Naive B cell (primary cell): ENCODE measurements at regions not wholly inside any gene's neighbourhood (a gene's known extent, or its start where the extent isn't known, plus 50 kb on each side); places are given as distances from the start of the nearest gene placed in this dataset.
"Not testable (repeated sequence)": the region's sequence is repeated elsewhere in the genome, so short reads cannot be mapped to it uniquely, and the experiment has no call there.

Source experiments
- ATAC-seq, 2 donors: fragments of 150-1000 bp; cut with Tn5 transposase; 2 replicates each; pipeline ENCODE4 v1.10.0; 2021; ENCODE audit warnings: low read depth in 2 of 2, mild to moderate bottlenecking in 2 of 2, moderate library complexity in 2 of 2
- DNase-seq: peaks from one replicate; pipeline ENCODE4 v3.0.0; 2022
- H3K27ac Mint-ChIP-seq, 6 donors: one replicate each; pipeline ENCODE4 v1.8.0; 2020 to 2022; ENCODE audit warnings: mild to moderate bottlenecking in 6 of 6, mixed read lengths in 6 of 6, moderate library complexity in 5 of 6, inconsistent platforms in 2 of 6
- H3K27me3 Mint-ChIP-seq, 3 donors: one replicate each; pipeline ENCODE4 v1.8.0; 2021 to 2022; ENCODE audit warnings: mixed read lengths in 3 of 3, mild to moderate bottlenecking in 1 of 3
- H3K36me3 Mint-ChIP-seq, 2 donors: one replicate each; pipeline ENCODE4 v1.8.0; 2020 to 2022; ENCODE audit warnings: mixed read lengths in 2 of 2, inconsistent platforms in 1 of 2, mild to moderate bottlenecking in 1 of 2
- H3K4me1 Mint-ChIP-seq, 3 donors: one replicate each; pipeline ENCODE4 v1.8.0; 2020 to 2022; ENCODE audit warnings: mixed read lengths in 3 of 3, inconsistent platforms in 1 of 3, mild to moderate bottlenecking in 1 of 3, moderate library complexity in 1 of 3
- H3K4me3 Mint-ChIP-seq, 8 donors: one replicate each; pipeline ENCODE4 v1.8.0; 2020 to 2022; ENCODE audit warnings: mild to moderate bottlenecking in 8 of 8, mixed read lengths in 8 of 8, moderate library complexity in 8 of 8, inconsistent platforms in 2 of 8
- H3K9me3 Mint-ChIP-seq, 7 donors: one replicate each; pipeline ENCODE4 v1.8.0; 2020 to 2022; ENCODE audit warnings: mixed read lengths in 7 of 7, mild to moderate bottlenecking in 5 of 7, inconsistent platforms in 2 of 7, moderate library complexity in 1 of 7

DNA sequence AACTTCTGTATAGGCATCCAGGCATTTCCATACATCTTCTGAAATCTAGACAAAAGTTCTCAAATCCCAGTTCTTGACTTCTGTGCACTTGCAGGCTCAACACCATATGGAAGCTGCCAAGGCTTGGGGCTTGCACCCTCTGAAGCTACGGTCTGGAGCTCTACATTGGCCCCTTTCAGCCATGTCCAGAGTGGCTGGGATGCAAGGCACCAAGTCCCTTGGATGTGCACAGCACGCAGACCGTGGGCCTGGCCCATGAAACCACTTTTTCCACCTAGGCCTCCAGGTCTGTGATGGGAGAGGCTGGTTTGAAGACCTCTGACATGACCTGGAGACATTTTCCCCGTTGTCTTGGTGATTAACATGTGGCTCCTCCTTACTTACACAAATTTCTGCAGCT is 1645.1 kb downstream of the REEP3 start:
- ATAC-seq (no peak), DNase-seq (no peak)
- Mint-ChIP-seq H3K9me3 (peaks cover 0 to 10% (median 5%) of the 10 kb centered on the region in 7 donors), H3K4me1 (no peaks in the 10 kb centered on the region), H3K36me3 (no peaks in the 10 kb centered on the region), H3K27me3 (no peaks in the 10 kb centered on the region), H3K4me3 (no peak overlapping the region), H3K27ac (no peak overlapping the region)

GRCh38 chr10:65172249-65172648 is 1651.0 kb downstream of the REEP3 start:
- ATAC-seq (no peak), DNase-seq (no peak)
- H3K36me3 Mint-ChIP-seq = no peaks in the 10 kb centered on the region
- no peak overlapping the region for H3K27ac Mint-ChIP-seq
- peaks cover 0 to 13% (median 4%) of the 10 kb centered on the region in 7 donors for H3K9me3 Mint-ChIP-seq
- no peak overlapping the region for H3K4me3 Mint-ChIP-seq
- H3K27me3 Mint-ChIP-seq = no peaks in the 10 kb centered on the region
- H3K4me1 Mint-ChIP-seq = no peaks in the 10 kb centered on the region

DNA sequence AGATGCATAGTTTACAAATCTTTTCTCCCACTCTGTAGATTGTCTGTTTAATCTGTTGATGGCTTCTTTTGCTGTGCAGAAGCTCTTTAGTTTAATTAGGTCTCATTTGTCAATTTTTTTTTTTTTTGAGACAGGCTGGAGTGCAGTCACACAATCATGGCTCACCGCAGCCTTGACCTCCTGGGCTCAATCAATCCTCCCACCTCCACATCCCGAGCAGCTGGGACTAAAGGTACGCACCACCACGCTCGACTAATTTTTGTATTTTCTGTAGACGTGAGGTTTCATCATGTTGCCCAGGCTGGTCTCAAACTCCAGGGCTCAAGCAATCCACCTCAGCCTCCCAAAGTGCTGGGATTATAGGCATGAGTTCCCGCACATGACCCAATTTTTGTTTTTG is 1655.8 kb downstream of the REEP3 start:
- Mint-ChIP-seq H3K9me3 (peaks cover 0 to 16% (median 7%) of the 10 kb centered on the region in 7 donors), H3K4me1 (no peaks in the 10 kb centered on the region)

DNA sequence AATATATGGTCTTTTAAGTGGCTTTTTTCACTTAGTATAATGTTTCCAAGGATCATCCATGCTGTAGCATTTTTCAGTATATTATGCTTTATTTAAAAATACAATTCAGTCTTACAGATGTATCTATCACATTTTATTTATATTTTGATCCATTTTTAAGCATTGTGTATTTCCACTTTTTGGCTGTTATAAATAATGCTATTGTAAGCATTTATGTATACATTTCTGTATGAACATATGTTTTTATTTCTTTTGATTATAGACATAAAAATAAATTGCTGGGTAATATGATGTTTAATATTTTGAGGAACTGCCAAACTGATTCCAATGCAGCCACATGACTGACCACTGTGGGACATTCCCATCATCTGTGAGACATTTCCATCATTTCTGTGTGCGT is 1662.0 kb downstream of the REEP3 start:
- DNase-seq = no peak
- Mint-ChIP-seq H3K4me3 (no peak overlapping the region), H3K36me3 (no peaks in the 10 kb centered on the region), H3K27me3 (no peaks in the 10 kb centered on the region), H3K4me1 (no peaks in the 10 kb centered on the region), H3K27ac (no peak overlapping the region), H3K9me3 (peaks cover 0 to 14% (median 5%) of the 10 kb centered on the region in 7 donors)
- no peak for ATAC-seq

More for the DNA sequence above, 1655.8 kb downstream of the REEP3 start:
- no peaks in the 10 kb centered on the region for H3K36me3 Mint-ChIP-seq
- ATAC-seq (no peak), DNase-seq (no peak)
- H3K4me3 Mint-ChIP-seq = no peak overlapping the region
- H3K27me3 Mint-ChIP-seq = no peaks in the 10 kb centered on the region
- no peak overlapping the region for H3K27ac Mint-ChIP-seq

DNA sequence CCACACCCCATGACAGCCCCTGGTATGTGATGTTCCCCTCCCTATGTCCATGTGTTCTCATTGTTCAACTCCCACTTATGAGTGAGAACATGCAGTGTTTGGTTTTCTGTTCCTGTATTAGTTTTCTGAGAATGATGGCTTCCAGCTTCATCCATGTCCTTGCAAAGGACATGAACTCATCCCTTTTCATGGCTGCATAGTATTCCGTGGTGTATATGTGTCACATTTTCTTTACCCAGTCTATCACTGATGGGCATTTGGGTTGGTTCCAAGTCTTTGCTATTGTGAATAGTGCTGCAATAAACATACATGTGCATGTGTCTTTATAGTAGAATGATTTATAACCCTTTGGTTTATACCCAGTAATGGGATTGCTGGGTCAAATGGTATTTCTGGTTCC is 1665.5 kb downstream of the REEP3 start:
- not testable (repeated sequence) for DNase-seq, H3K36me3 Mint-ChIP-seq, H3K27ac Mint-ChIP-seq, H3K27me3 Mint-ChIP-seq, H3K4me3 Mint-ChIP-seq, H3K4me1 Mint-ChIP-seq, H3K9me3 Mint-ChIP-seq, ATAC-seq

DNA sequence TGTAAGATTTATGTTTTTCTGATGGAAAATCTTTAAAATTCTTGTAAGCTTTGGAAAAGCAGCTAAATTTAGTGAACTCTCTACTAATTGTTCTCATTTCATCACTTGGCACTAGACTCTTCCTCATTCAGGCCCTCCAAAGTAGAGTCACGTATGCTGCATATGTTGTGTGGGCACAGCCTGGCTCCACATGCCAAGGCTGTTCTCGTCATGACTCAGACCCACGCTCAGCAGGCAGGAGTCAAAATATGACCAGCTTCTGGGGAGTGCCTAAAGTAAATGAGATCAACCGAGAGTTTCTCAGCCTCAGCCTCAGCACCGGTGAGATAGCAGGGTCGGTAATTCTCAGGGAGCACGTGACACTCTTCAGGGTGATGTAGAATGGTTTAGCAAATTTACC is 1672.9 kb downstream of the REEP3 start:
- ATAC-seq (no peak), DNase-seq (no peak)
- H3K36me3 Mint-ChIP-seq = no peaks in the 10 kb centered on the region
- H3K4me1 Mint-ChIP-seq = no peaks in the 10 kb centered on the region
- no peak overlapping the region for H3K27ac Mint-ChIP-seq
- peaks cover 0 to 5% (median 2%) of the 10 kb centered on the region in 7 donors for H3K9me3 Mint-ChIP-seq
- no peak overlapping the region for H3K4me3 Mint-ChIP-seq
- no peaks in the 10 kb centered on the region for H3K27me3 Mint-ChIP-seq

DNA sequence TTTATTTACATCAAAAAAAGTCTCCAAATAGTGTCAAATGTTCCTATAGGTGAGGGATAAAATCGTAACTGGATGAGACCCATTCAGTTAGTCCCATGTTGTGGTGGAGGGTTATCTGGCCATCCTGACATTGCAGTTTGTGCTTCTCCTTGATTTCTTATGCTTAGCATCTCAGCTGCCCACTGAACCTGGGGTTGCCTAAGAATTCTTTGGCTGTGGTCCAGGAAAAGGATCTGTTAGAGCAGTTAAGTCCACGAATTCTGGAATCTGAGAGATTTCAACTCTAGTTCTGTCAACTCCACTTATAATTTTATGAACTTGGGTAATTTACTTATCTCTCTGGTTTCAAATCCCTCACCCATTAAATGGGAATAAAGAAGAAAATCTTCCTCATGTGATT is 1673.4 kb downstream of the REEP3 start:
- ATAC-seq (no peak), DNase-seq (no peak)
- peaks cover 0 to 5% (median 2%) of the 10 kb centered on the region in 7 donors for H3K9me3 Mint-ChIP-seq
- no peak overlapping the region for H3K4me3 Mint-ChIP-seq
- H3K27ac Mint-ChIP-seq = no peak overlapping the region
- no peaks in the 10 kb centered on the region for H3K4me1 Mint-ChIP-seq
- no peaks in the 10 kb centered on the region for H3K36me3 Mint-ChIP-seq
- no peaks in the 10 kb centered on the region for H3K27me3 Mint-ChIP-seq

DNA sequence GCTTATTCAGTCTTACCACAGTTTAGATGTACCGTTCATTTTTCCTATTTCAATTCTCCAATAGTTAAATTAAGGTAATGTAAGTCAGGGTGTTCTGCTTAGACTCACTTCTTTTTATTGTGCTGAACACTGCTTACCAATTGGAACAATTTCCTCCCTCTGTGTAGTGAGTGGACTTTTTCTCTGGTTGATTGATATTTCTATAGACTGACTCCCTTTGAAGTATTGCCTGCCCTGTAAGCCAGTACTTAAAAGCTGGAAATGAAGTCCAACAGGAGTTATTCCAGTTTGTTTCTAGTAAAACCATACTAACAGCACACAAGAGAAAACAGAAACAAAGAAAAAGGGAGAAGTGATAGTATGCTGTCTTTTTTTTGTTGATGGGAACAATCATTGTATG is 1674.9 kb downstream of the REEP3 start:
- DNase-seq (no peak), ATAC-seq (no peak)
- no peak overlapping the region for H3K4me3 Mint-ChIP-seq
- H3K4me1 Mint-ChIP-seq = no peaks in the 10 kb centered on the region
- peaks cover 0 to 5% (median 2%) of the 10 kb centered on the region in 7 donors for H3K9me3 Mint-ChIP-seq
- H3K36me3 Mint-ChIP-seq = no peaks in the 10 kb centered on the region
- H3K27ac Mint-ChIP-seq = no peak overlapping the region
- H3K27me3 Mint-ChIP-seq = no peaks in the 10 kb centered on the region

DNA sequence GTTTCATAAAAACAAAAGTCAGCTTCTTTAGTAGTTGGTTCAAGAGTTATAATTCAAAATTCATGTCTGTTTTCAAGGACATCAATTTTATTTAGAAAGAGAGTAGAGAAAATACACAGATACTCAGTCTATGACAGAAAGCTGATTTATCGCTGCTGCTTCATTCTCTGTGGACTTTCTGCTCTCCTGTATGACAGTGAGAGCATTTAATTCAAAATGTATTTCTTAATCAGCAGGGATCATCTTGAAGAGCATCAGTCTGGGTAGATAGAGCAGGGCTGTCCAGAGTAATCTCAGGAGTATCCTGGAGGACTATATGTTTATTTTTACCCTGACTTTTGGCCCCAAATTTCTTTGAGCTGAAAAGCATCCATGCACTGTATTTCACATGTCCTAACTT is 1676.7 kb downstream of the REEP3 start:
- Mint-ChIP-seq H3K4me3 (no peak overlapping the region), H3K27ac (no peak overlapping the region), H3K36me3 (no peaks in the 10 kb centered on the region)

GRCh38 chr10:65201491-65201890 is 1680.3 kb downstream of the REEP3 start:
- Mint-ChIP-seq H3K27ac (no peak overlapping the region), H3K36me3 (no peaks in the 10 kb centered on the region), H3K27me3 (no peaks in the 10 kb centered on the region), H3K4me1 (no peaks in the 10 kb centered on the region), H3K4me3 (no peak overlapping the region), H3K9me3 (peaks cover 0 to 5% (median 0%) of the 10 kb centered on the region in 7 donors)
- ATAC-seq (no peak), DNase-seq (no peak)

More for the DNA sequence above, 1676.7 kb downstream of the REEP3 start:
- Mint-ChIP-seq H3K9me3 (peaks cover 0 to 8% (median 0%) of the 10 kb centered on the region in 7 donors), H3K27me3 (no peaks in the 10 kb centered on the region), H3K4me1 (no peaks in the 10 kb centered on the region)
- no peak for DNase-seq
- ATAC-seq = no peak

- ATAC-seq (no peak), DNase-seq (no peak)
- no peak overlapping the region for H3K27ac Mint-ChIP-seq
- no peaks in the 10 kb centered on the region for H3K27me3 Mint-ChIP-seq
- no peaks in the 10 kb centered on the region for H3K4me1 Mint-ChIP-seq
- H3K9me3 Mint-ChIP-seq = peaks cover 0 to 5% (median 0%) of the 10 kb centered on the region in 7 donors
- H3K36me3 Mint-ChIP-seq = no peaks in the 10 kb centered on the region
- H3K4me3 Mint-ChIP-seq = no peak overlapping the region
These were observed 1683.8 kb downstream of the REEP3 start for GRCh38 chr10:65204999-65205398.

DNA sequence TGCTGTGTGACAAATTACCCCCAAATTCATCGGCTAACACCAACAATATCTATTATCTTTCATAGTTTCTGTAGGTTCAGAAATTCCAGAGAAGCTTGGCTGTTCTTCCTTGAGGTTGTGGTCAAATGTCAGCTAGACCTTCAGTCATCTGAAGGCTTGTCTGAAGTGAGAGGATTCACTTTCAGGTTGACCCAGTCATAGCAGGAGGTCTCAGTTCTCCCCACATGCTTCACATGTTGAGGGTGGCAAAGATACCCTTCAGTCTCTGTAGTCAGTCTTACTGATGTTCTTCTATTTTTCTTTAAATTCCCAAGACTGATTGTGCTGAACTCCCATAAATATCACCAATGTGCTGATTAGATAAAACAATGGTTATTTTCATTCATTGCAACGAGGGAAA is 1692.0 kb downstream of the REEP3 start:
- DNase-seq (no peak), ATAC-seq (no peak)
- no peak overlapping the region for H3K27ac Mint-ChIP-seq
- H3K4me3 Mint-ChIP-seq = no peak overlapping the region
- no peaks in the 10 kb centered on the region for H3K27me3 Mint-ChIP-seq
- H3K4me1 Mint-ChIP-seq = no peaks in the 10 kb centered on the region
- H3K36me3 Mint-ChIP-seq = no peaks in the 10 kb centered on the region
- H3K9me3 Mint-ChIP-seq = peaks cover 0 to 5% (median 2%) of the 10 kb centered on the region in 7 donors

DNA sequence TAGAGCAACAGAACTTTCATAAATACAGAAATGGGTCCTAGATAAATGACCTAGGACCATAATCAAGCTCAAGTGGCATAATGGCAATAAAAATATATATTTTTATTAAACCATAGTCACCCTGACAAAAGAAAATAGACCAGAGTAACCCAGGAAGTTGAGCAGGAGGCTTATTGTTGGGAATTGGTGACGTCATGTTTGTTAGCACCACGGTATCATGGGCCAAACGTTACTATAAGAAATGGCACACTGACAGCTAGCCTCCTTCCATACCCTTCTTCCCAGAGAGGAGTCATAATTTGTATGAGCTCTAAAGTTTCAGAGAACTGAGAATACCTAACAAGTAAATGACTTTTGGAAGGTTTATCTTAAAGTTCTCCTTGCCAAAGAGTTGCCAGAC is 1698.2 kb downstream of the REEP3 start:
- no peaks in the 10 kb centered on the region for H3K4me1 Mint-ChIP-seq
- ATAC-seq (no peak), DNase-seq (no peak)
- H3K9me3 Mint-ChIP-seq = no peaks in the 10 kb centered on the region
- no peaks in the 10 kb centered on the region for H3K36me3 Mint-ChIP-seq
- no peak overlapping the region for H3K27ac Mint-ChIP-seq
- no peaks in the 10 kb centered on the region for H3K27me3 Mint-ChIP-seq
- no peak overlapping the region for H3K4me3 Mint-ChIP-seq

- H3K9me3 Mint-ChIP-seq = peaks cover 0 to 5% (median 0%) of the 10 kb centered on the region in 7 donors
- DNase-seq = no peak
- no peak overlapping the region for H3K4me3 Mint-ChIP-seq
- H3K27ac Mint-ChIP-seq = no peak overlapping the region
- no peak for ATAC-seq
- no peaks in the 10 kb centered on the region for H3K36me3 Mint-ChIP-seq
- no peaks in the 10 kb centered on the region for H3K4me1 Mint-ChIP-seq
- H3K27me3 Mint-ChIP-seq = no peaks in the 10 kb centered on the region
These were observed 1694.7 kb upstream of the LRRTM3 start for GRCh38 chr10:65231148-65231547.

DNA sequence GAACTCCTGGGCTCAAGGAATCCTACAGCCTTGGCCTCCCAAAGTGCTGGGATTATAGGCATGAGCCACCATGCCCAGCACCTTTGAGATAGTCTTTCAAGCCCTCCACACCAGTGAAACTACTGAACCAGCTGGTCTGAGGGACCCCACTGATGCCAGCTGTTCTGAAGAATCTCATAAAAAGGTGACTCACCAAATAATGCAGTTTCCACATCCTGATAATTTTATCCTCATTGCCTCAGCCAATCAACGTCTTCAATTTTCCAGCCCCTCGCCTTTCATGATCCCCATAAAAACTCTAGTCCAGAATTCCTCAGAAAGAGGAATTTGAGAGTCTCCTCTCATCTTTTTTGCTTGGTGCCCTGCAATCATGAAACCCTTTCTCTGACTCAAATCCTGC is 1691.6 kb upstream of the LRRTM3 start:
- Mint-ChIP-seq H3K9me3 (peaks cover 0 to 5% (median 0%) of the 10 kb centered on the region in 7 donors), H3K36me3 (no peaks in the 10 kb centered on the region), H3K4me3 (no peak overlapping the region), H3K4me1 (no peaks in the 10 kb centered on the region), H3K27ac (no peak overlapping the region), H3K27me3 (no peaks in the 10 kb centered on the region)
- DNase-seq = no peak
- ATAC-seq = no peak
